PC-9 (cell line): ENCODE measurements at regions not wholly inside any gene's neighbourhood (a gene's known extent, or its start where the extent isn't known, plus 50 kb on each side); places are given as distances from the start of the nearest gene placed in this dataset.

Experiments used
- BruUV-seq: library from RNA; stranded (reverse); fragments of 400-500 nt; replicated peaks from 2 replicates; lab custom pipeline; 2021; lab: Mats Ljungman, UMichigan
- CTCF ChIA-PET: fragments of 300-600 bp; sonication (Branson Sonifier 250); formaldehyde crosslinking; loops from one replicate; lab custom pipeline; 2022; ENCODE audit warnings: antibody characterized with exemption; lab: Charles Lee
- POLR2A ChIA-PET: fragments of 300-600 bp; sonication (Branson Sonifier 250); formaldehyde crosslinking; loops from one replicate; lab custom pipeline; 2022; ENCODE audit warnings: antibody characterized with exemption; ENCODE audit not compliant: unreplicated experiment; lab: Charles Lee
- DNase-seq, 2 experiments: peaks; one replicate each; pipeline versions ENCODE4 v3.0.0 to v3.0.0-alpha.2; 2015 to 2022; ENCODE audit warnings: mixed read lengths in 1 of 2
- H2AFZ ChIP-seq: fragments of 200-600 bp; sonication (generic); 2 replicates; pipeline ENCODE4 v1.8.1; 2017; ENCODE audit warnings: antibody characterized with exemption
- H3F3A ChIP-seq: fragments of 200-600 bp; sonication (generic); 2 replicates; pipeline ENCODE4 v1.8.1; 2017; ENCODE audit warnings: antibody characterized with exemption, mild to moderate bottlenecking, low read depth; ENCODE audit not compliant: insufficient read depth
- H3K27ac ChIP-seq: fragments of 200-600 bp; sonication (generic); 2 replicates; pipeline ENCODE4 v1.6.1; 2016; ENCODE audit warnings: mixed run types
- H3K27me3 ChIP-seq: fragments of 200-600 bp; sonication (generic); 2 replicates; pipeline ENCODE4 v1.6.1; 2016; ENCODE audit warnings: low read depth, mixed run types; ENCODE audit not compliant: insufficient read depth
- H3K36me3 ChIP-seq: fragments of 200-600 bp; sonication (generic); 2 replicates; pipeline ENCODE4 v1.6.1; 2016; ENCODE audit warnings: low read depth, mixed run types
- H3K4me1 ChIP-seq: fragments of 200-600 bp; sonication (generic); replicated peaks from 2 replicates; pipeline ENCODE4 v1.6.1; 2016; ENCODE audit warnings: mixed run types; ENCODE audit not compliant: insufficient read depth
- H3K4me2 ChIP-seq: fragments of 200-600 bp; sonication (generic); 2 replicates; pipeline ENCODE4 v1.6.1; 2017; ENCODE audit warnings: mixed run types
- H3K4me3 ChIP-seq: fragments of 200-600 bp; sonication (generic); 2 replicates; pipeline ENCODE4 v1.6.1; 2016; ENCODE audit warnings: mixed run types
- H3K79me2 ChIP-seq: fragments of 200-600 bp; sonication (generic); 2 replicates; pipeline ENCODE4 v1.6.1; 2017; ENCODE audit warnings: low read depth, mixed run types
- H3K9me2 ChIP-seq: fragments of 200-600 bp; sonication (generic); 2 replicates; pipeline ENCODE4 v1.8.1; 2017; ENCODE audit warnings: mild to moderate bottlenecking; ENCODE audit not compliant: insufficient read depth
- H3K9me3 ChIP-seq: fragments of 200-600 bp; sonication (generic); 2 replicates; pipeline ENCODE4 v1.8.1; 2016; ENCODE audit warnings: low read depth; ENCODE audit not compliant: insufficient read depth
- H4K20me1 ChIP-seq: fragments of 200-600 bp; sonication (generic); 2 replicates; pipeline ENCODE4 v1.8.1; 2017; ENCODE audit not compliant: insufficient read depth
- EZH2 ChIP-seq: fragments of 200-600 bp; sonication (generic); IDR thresholded peaks from 2 replicates; pipeline ENCODE4 v1.8.0; 2017; ENCODE audit warnings: antibody characterized with exemption, low read depth
- intact Hi-C: fragments of 100-400 bp; cut with micrococcal nuclease; formaldehyde crosslinking; loops from one replicate; pipeline ENCODE4 v1.10.0; 2022; ENCODE audit not compliant: unreplicated experiment
- TF ChIP-seq, protein P1 (sequence below): fragments of 200-600 bp; sonication (generic); conservative IDR thresholded peaks from 2 replicates; pipeline ENCODE4 v1.6.1; 2017; ENCODE audit warnings: mixed run types, antibody characterized with exemption, mild to moderate bottlenecking, moderate library complexity

DNA sequence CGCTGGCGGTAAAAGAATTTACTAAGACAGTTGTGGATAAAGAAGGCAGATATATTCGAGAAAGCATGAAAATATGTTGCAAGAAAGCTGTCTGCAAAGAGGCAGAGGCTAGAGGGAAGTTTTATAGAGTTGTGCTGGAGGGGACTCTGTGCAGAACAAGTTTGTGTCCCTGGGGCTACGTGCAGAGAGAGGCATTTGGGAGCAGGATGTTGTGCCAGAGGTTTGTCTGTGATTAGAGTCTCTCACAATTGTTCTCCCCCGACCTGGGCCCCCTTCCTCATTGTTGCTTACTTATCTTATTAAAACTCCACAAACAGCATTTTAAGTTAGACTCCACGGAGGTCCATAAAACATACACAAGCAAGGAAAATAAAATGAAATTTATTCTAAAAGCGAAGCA, 831.3 kb downstream of the NLGN4X start:
- no peak for DNase-seq
- Histone ChIP-seq H3K4me1 (no peaks in the 10 kb centered on the region), H3K4me2 (no peak overlapping the region), H4K20me1 (no peaks in the 10 kb centered on the region), H3K4me3 (no peak overlapping the region), H3K27me3 (no peaks in the 10 kb centered on the region), H3K36me3 (no peaks in the 10 kb centered on the region), H3K27ac (no peak overlapping the region), H2AFZ (no peak overlapping the region), H3F3A (no peaks in the 10 kb centered on the region), H3K9me2 (no peaks in the 10 kb centered on the region), H3K9me3 (no peaks in the 10 kb centered on the region), H3K79me2 (no peaks in the 10 kb centered on the region)
- ChIA-PET POLR2A (no interaction called here), CTCF (no interaction called here)
- TF ChIP-seq, protein P1, sequence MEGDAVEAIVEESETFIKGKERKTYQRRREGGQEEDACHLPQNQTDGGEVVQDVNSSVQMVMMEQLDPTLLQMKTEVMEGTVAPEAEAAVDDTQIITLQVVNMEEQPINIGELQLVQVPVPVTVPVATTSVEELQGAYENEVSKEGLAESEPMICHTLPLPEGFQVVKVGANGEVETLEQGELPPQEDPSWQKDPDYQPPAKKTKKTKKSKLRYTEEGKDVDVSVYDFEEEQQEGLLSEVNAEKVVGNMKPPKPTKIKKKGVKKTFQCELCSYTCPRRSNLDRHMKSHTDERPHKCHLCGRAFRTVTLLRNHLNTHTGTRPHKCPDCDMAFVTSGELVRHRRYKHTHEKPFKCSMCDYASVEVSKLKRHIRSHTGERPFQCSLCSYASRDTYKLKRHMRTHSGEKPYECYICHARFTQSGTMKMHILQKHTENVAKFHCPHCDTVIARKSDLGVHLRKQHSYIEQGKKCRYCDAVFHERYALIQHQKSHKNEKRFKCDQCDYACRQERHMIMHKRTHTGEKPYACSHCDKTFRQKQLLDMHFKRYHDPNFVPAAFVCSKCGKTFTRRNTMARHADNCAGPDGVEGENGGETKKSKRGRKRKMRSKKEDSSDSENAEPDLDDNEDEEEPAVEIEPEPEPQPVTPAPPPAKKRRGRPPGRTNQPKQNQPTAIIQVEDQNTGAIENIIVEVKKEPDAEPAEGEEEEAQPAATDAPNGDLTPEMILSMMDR: no peak
- TF ChIP-seq EZH2: no peak
- BruUV-seq: no TSS peak
- intact Hi-C loops: no loop called here

DNA sequence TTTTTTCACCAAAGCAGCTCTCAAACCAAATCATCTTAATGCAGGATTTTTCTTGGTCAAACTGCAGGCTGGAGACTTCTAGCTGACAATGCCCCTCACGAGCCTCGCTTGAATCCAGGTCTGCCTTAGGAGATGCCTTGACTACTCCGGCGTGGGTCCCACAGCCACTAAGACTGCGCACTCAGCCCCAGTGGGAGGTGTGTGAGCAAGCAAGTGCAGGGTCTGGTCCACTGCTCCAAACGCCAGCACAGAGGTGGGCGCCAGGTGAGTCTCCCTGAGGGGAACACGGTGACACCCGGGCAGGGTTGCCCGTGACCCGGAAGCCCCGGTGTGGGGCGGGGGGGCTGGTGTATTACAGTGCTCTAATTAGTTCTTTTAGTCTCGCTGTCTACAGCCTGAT, 838.3 kb downstream of the NLGN4X start:
- no peak for TF ChIP-seq EZH2
- TF ChIP-seq, protein P1: no peak
- no peaks in the 10 kb centered on the region for H3K79me2 ChIP-seq
- BruUV-seq: no TSS peak

DNA sequence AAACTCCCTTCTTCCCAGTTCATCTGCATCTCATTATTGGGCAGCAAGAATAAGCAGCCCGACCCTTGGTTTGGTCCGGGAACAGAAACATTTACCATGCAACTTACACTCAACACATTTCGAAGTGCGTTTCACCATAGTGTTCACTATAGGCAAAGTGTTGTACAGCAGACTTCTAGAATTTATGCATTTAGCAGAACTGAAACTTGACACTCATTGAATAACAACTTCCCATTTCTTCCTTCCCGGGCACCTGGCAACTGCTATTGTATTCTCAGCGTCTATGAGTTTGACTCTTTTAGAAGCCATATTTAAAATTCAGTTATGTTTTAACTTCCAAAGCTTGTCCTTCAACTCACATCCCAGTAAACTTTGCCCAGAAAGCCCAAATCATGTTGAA, 840.6 kb downstream of the NLGN4X start:
- TF ChIP-seq, protein P1: no peak
- no peak for TF ChIP-seq EZH2
- BruUV-seq: no TSS peak
- no peaks in the 10 kb centered on the region for H3K36me3 ChIP-seq
- H3K4me1 ChIP-seq: no peaks in the 10 kb centered on the region
- intact Hi-C loops: no loop called here
- ChIA-PET CTCF (no interaction called here), POLR2A (no interaction called here)
- no peak overlapping the region for H3K4me3 ChIP-seq
- H3K79me2 ChIP-seq: no peaks in the 10 kb centered on the region
- H3K27ac ChIP-seq: no peak overlapping the region
- H2AFZ ChIP-seq: no peak overlapping the region
- no peaks in the 10 kb centered on the region for H3K9me2 ChIP-seq
- DNase-seq: no peak
- H3K27me3 ChIP-seq: no peaks in the 10 kb centered on the region
- no peak overlapping the region for H3K4me2 ChIP-seq
- no peaks in the 10 kb centered on the region for H4K20me1 ChIP-seq
- no peaks in the 10 kb centered on the region for H3F3A ChIP-seq
- no peaks in the 10 kb centered on the region for H3K9me3 ChIP-seq

More for the DNA sequence above, 838.3 kb downstream of the NLGN4X start:
- no peaks in the 10 kb centered on the region for H3K36me3 ChIP-seq
- no peak for DNase-seq
- no peak overlapping the region for H3K4me2 ChIP-seq
- no peaks in the 10 kb centered on the region for H3K9me3 ChIP-seq
- no peaks in the 10 kb centered on the region for H3K4me1 ChIP-seq
- H3F3A ChIP-seq: no peaks in the 10 kb centered on the region
- POLR2A ChIA-PET: no interaction called here
- CTCF ChIA-PET: no interaction called here
- H3K27me3 ChIP-seq: no peaks in the 10 kb centered on the region
- H3K27ac ChIP-seq: no peak overlapping the region
- H2AFZ ChIP-seq: no peak overlapping the region
- intact Hi-C loops: no loop called here
- H3K9me2 ChIP-seq: no peaks in the 10 kb centered on the region
- no peaks in the 10 kb centered on the region for H4K20me1 ChIP-seq
- no peak overlapping the region for H3K4me3 ChIP-seq
